Endothelial cell of umbilical vein (primary cell): ENCODE measurements at regions not wholly inside any gene's neighbourhood (a gene's known extent, or its start where the extent isn't known, plus 50 kb on each side); places are given as distances from the start of the nearest gene placed in this dataset.

Experiments used
- BruUV-seq: library from RNA; stranded (reverse); fragments of 400-500 nt; replicated peaks from 2 replicates; lab custom pipeline; 2021; lab: Mats Ljungman, UMichigan
- CTCF ChIA-PET: fragments of 300-600, 350-600 bp; sonication (Branson Sonifier 250); formaldehyde crosslinking; loops from one replicate; lab custom pipeline; 2021; ENCODE audit warnings: antibody characterized with exemption, inconsistent platforms; lab: Charles Lee
- POLR2A ChIA-PET: fragments of 300-600, 350-600 bp; sonication (Branson Sonifier 250); formaldehyde crosslinking; loops from one replicate; lab custom pipeline; 2021; ENCODE audit warnings: antibody characterized with exemption, inconsistent platforms; lab: Charles Lee
- DNase-seq: peaks from one replicate; pipeline ENCODE4 v3.0.0-alpha.2; 2011; ENCODE audit warnings: low read depth, low spot score
- FAIRE-seq: peaks from 2 replicates; lab custom pipeline; 2011; peaks lifted over from hg19 to GRCh38; lab: Jason Lieb, UNC
- H2AFZ ChIP-seq: 2 replicates; pipeline ENCODE4 v1.6.0; 2012; ENCODE audit warnings: low read depth, low read length, control low read depth, inconsistent platforms
- H3K27ac ChIP-seq: 2 replicates; pipeline ENCODE4 v1.5.1; 2011; ENCODE audit warnings: low read depth, mild to moderate bottlenecking, control low read depth, low read length, moderate library complexity; ENCODE audit not compliant: insufficient read depth
- H3K27me3 ChIP-seq, 2 experiments: 2 replicates each; pipeline versions ENCODE4 v1.6.0 to v1.6.1; 2011; ENCODE audit warnings: low read length in 2 of 2, mixed read lengths in 1 of 2; ENCODE audit not compliant: control insufficient read depth in 2 of 2, insufficient read depth in 2 of 2
- H3K36me3 ChIP-seq, 2 experiments: 2 replicates in 1 of 2; 3 replicates in 1 of 2; pipeline ENCODE4 v1.5.1; 2011; ENCODE audit warnings: low read length in 2 of 2, mild to moderate bottlenecking in 1 of 2, moderate library complexity in 1 of 2; ENCODE audit not compliant: control insufficient read depth in 2 of 2, insufficient read depth in 2 of 2; ENCODE audit errors: extremely low read depth in 1 of 2
- H3K4me1 ChIP-seq: 3 replicates; pipeline ENCODE4 v1.5.1; 2011; ENCODE audit warnings: mild to moderate bottlenecking, low read length; ENCODE audit not compliant: control insufficient read depth, insufficient read depth; ENCODE audit errors: extremely low read depth
- H3K4me2 ChIP-seq: 2 replicates; pipeline ENCODE4 v1.6.1; 2011; ENCODE audit warnings: low read length, control low read depth, mixed read lengths; ENCODE audit not compliant: insufficient read depth
- H3K4me3 ChIP-seq, 3 experiments: fragments of 200-600 bp in 1 of 3; sonication (generic), shearing (Covaris generic) in 1 of 3; replicated peaks in 1 of 3; 2 replicates each; pipeline ENCODE4 v1.5.1; 2011 to 2016; ENCODE audit warnings: control low read depth in 3 of 3, low read length in 3 of 3, mild to moderate bottlenecking in 2 of 3, inconsistent platforms in 1 of 3, low read depth in 1 of 3, moderate library complexity in 1 of 3; ENCODE audit not compliant: insufficient read depth in 1 of 3
- H3K79me2 ChIP-seq: 2 replicates; pipeline ENCODE4 v1.6.0; 2012; ENCODE audit warnings: low read length, inconsistent platforms; ENCODE audit not compliant: control insufficient read depth, insufficient read depth
- H3K9ac ChIP-seq: replicated peaks from 2 replicates; pipeline ENCODE3; 2011; ENCODE audit warnings: low read length, control low read depth; ENCODE audit not compliant: insufficient read depth; ENCODE audit errors: extremely low read depth
- H3K9me1 ChIP-seq: replicated peaks from 3 replicates; pipeline ENCODE4 v1.6.0; 2011; ENCODE audit warnings: mild to moderate bottlenecking, low read length; ENCODE audit not compliant: control insufficient read depth, insufficient read depth; ENCODE audit errors: extremely low read depth
- H3K9me3 ChIP-seq: replicated peaks from 2 replicates; pipeline ENCODE4 v1.5.1; 2012; ENCODE audit warnings: low read length, inconsistent platforms; ENCODE audit not compliant: control insufficient read depth, insufficient read depth
- H4K20me1 ChIP-seq: replicated peaks from 2 replicates; pipeline ENCODE3; 2011; ENCODE audit warnings: mild to moderate bottlenecking, low read length; ENCODE audit not compliant: control insufficient read depth, insufficient read depth; ENCODE audit errors: extremely low read depth
- EZH2 ChIP-seq: IDR thresholded peaks from 2 replicates; pipeline ENCODE4 v1.6.1; 2012; ENCODE audit warnings: borderline replicate concordance, low read depth, mild to moderate bottlenecking, moderate library complexity, low read length, inconsistent platforms; ENCODE audit not compliant: severe bottlenecking
- FOS ChIP-seq: IDR thresholded peaks from 2 replicates; pipeline ENCODE4 v1.6.1; 2011; ENCODE audit warnings: mild to moderate bottlenecking, low read length, moderate library complexity, borderline replicate concordance; ENCODE audit not compliant: insufficient read depth
- GATA2 ChIP-seq: IDR thresholded peaks from 2 replicates; pipeline ENCODE4 v1.7.0; 2011; ENCODE audit warnings: low read depth, mild to moderate bottlenecking, moderate library complexity, mixed read lengths, low read length; ENCODE audit not compliant: insufficient read length, insufficient read depth
- JUN ChIP-seq: IDR thresholded peaks from 2 replicates; pipeline ENCODE4 v1.6.1; 2011; ENCODE audit warnings: borderline replicate concordance, low read depth; ENCODE audit not compliant: insufficient read length, insufficient read depth
- MAX ChIP-seq: IDR thresholded peaks from 2 replicates; pipeline ENCODE4 v1.6.1; 2011; ENCODE audit not compliant: insufficient read depth, insufficient read length
- MYC ChIP-seq: IDR thresholded peaks from one replicate; pipeline ENCODE4 v1.6.1; 2011; ENCODE audit warnings: mild to moderate bottlenecking, low read depth, low read length
- POLR2A ChIP-seq: IDR thresholded peaks from 2 replicates; pipeline ENCODE4 v1.6.1; 2012; ENCODE audit warnings: low read depth, mild to moderate bottlenecking, control low read depth, low read length
- POLR2AphosphoS5 ChIP-seq: IDR thresholded peaks from 2 replicates; pipeline ENCODE4 v1.6.1; 2012; ENCODE audit warnings: low read depth, mild to moderate bottlenecking, control low read depth, low read length, moderate library complexity; ENCODE audit not compliant: insufficient read depth
- dilution Hi-C: fragments of 300-500 bp; cut with MboI; formaldehyde crosslinking; loops from one replicate; pipeline ENCODE4 v1.15.0; 2019; ENCODE audit warnings: low sequenced_read_pairs; ENCODE audit not compliant: extremely low pct_ligation_motif_present
- intact Hi-C: fragments of 100-400 bp; cut with micrococcal nuclease; formaldehyde crosslinking; loops from one replicate; pipeline ENCODE4 v1.10.0; 2022
- TF ChIP-seq, protein P1 (sequence below), 2 donors: IDR thresholded peaks; 1 replicate in 1 of 2; 2 replicates in 1 of 2; pipeline ENCODE4 v1.5.1; 2011; ENCODE audit warnings: low read length in 2 of 2, mild to moderate bottlenecking in 2 of 2, moderate library complexity in 2 of 2, control low read depth in 1 of 2, inconsistent platforms in 1 of 2, low read depth in 1 of 2; ENCODE audit not compliant: insufficient read depth in 1 of 2; ENCODE audit errors: extremely low read depth in 1 of 2

GRCh38 chr6:74658391-74658790 is 547.5 kb downstream of the COL12A1 start:
- Histone ChIP-seq H4K20me1 (no peaks in the 10 kb centered on the region), H3K4me1 (no peaks in the 10 kb centered on the region), H3K9me1 (no peaks in the 10 kb centered on the region), H3K36me3 (no peaks in the 10 kb centered on the region), H3K9me3 (no peaks in the 10 kb centered on the region), H2AFZ (no peak overlapping the region), H3K27ac (no peak overlapping the region), H3K4me3 (no peak overlapping the region), H3K4me2 (no peak overlapping the region), H3K79me2 (no peaks in the 10 kb centered on the region), H3K9ac (no peak overlapping the region), H3K27me3 (no peaks in the 10 kb centered on the region)
- BruUV-seq, result no TSS peak
- dilution Hi-C loops, result no loop called here
- POLR2A ChIA-PET, result no interaction called here
- DNase-seq (no peak), FAIRE-seq (no peak)
- no peak for TF ChIP-seq MYC
- TF ChIP-seq JUN, result no peak
- TF ChIP-seq POLR2AphosphoS5, result no peak
- no peak for TF ChIP-seq GATA2
- CTCF ChIA-PET, result no interaction called here
- intact Hi-C loops, result no loop called here

DNA sequence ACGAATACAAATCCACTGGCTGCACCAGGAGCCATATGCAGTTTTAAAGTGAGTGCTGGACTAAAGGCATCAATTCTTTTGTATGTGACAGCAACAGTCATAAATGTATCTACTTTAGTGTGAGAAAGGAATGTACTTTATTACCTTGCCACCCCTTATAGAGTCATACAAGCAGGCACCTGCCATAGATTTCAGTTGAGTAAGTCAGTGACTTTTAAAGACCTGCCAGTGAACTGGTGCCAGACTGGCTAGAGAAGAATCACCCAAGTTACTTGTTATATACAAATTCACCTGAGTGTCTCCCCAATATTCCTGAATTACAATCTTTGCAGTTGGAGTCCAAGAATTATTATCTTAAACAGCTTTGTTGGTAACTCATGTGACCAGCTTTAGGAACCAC is 547.9 kb downstream of the COL12A1 start:
- CTCF ChIA-PET, result no interaction called here
- H3K9ac ChIP-seq, result no peak overlapping the region
- no peaks in the 10 kb centered on the region for H4K20me1 ChIP-seq
- H3K4me3 ChIP-seq, result no peak overlapping the region
- DNase-seq (no peak), FAIRE-seq (no peak)
- no TSS peak for BruUV-seq
- no peak overlapping the region for H2AFZ ChIP-seq
- no peaks in the 10 kb centered on the region for H3K79me2 ChIP-seq
- no peaks in the 10 kb centered on the region for H3K36me3 ChIP-seq
- H3K9me3 ChIP-seq, result no peaks in the 10 kb centered on the region
- POLR2A ChIA-PET, result no interaction called here
- TF ChIP-seq GATA2, result no peak
- TF ChIP-seq JUN, result no peak
- no peak for TF ChIP-seq EZH2
- TF ChIP-seq FOS, result no peak
- TF ChIP-seq, protein P1, sequence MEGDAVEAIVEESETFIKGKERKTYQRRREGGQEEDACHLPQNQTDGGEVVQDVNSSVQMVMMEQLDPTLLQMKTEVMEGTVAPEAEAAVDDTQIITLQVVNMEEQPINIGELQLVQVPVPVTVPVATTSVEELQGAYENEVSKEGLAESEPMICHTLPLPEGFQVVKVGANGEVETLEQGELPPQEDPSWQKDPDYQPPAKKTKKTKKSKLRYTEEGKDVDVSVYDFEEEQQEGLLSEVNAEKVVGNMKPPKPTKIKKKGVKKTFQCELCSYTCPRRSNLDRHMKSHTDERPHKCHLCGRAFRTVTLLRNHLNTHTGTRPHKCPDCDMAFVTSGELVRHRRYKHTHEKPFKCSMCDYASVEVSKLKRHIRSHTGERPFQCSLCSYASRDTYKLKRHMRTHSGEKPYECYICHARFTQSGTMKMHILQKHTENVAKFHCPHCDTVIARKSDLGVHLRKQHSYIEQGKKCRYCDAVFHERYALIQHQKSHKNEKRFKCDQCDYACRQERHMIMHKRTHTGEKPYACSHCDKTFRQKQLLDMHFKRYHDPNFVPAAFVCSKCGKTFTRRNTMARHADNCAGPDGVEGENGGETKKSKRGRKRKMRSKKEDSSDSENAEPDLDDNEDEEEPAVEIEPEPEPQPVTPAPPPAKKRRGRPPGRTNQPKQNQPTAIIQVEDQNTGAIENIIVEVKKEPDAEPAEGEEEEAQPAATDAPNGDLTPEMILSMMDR (IDR thresholded peaks at IDR 0.05; ENCODE audit: extremely low read depth in 1 of 2, insufficient read depth in 1 of 2, low read depth in 1 of 2, low read length in 2 of 2), result no peak
- TF ChIP-seq POLR2A, result no peak
- no peak for TF ChIP-seq MAX
- no peak for TF ChIP-seq POLR2AphosphoS5
- no peak for TF ChIP-seq MYC
- intact Hi-C loops, result no loop called here
- dilution Hi-C loops, result no loop called here
- no peak overlapping the region for H3K4me2 ChIP-seq
- H3K4me1 ChIP-seq, result no peaks in the 10 kb centered on the region
- H3K27ac ChIP-seq, result no peak overlapping the region
- H3K9me1 ChIP-seq, result no peaks in the 10 kb centered on the region
- H3K27me3 ChIP-seq, result no peaks in the 10 kb centered on the region
